Smooth muscle cell (in vitro differentiated cells): ENCODE measurements at regions not wholly inside any gene's neighbourhood (a gene's known extent, or its start where the extent isn't known, plus 50 kb on each side); places are given as distances from the start of the nearest gene placed in this dataset.

Source experiments
- DNase-seq: peaks from one replicate; lab custom pipeline; 2025; ENCODE audit not compliant: unreplicated experiment; lab: John Stamatoyannopoulos, UW
- H2AFZ ChIP-seq: fragments of 200-600 bp; sonication (generic); 2 replicates; pipeline ENCODE4 v1.6.0; 2016; ENCODE audit warnings: antibody characterized with exemption, low read depth, mild to moderate bottlenecking
- H3F3A ChIP-seq: fragments of 200-600 bp; sonication (generic); 2 replicates; pipeline ENCODE4 v1.6.0; 2017; ENCODE audit warnings: antibody characterized with exemption, low read depth
- H3K27ac ChIP-seq: fragments of 200-600 bp; sonication (generic); 2 replicates; pipeline ENCODE4 v1.5.1; 2016; ENCODE audit warnings: low read depth, mild to moderate bottlenecking
- H3K27me3 ChIP-seq: fragments of 200-600 bp; sonication (generic); 2 replicates; pipeline ENCODE4 v1.6.1; 2016; ENCODE audit warnings: low read depth, mild to moderate bottlenecking
- H3K36me3 ChIP-seq: fragments of 200-600 bp; sonication (generic); 2 replicates; pipeline ENCODE4 v1.5.1; 2016; ENCODE audit warnings: low read depth
- H3K4me1 ChIP-seq: fragments of 200-600 bp; sonication (generic); 2 replicates; pipeline ENCODE4 v1.5.1; 2016; ENCODE audit warnings: low read depth
- H3K4me2 ChIP-seq: fragments of 200-600 bp; sonication (generic); 2 replicates; pipeline ENCODE4 v1.6.0; 2016; ENCODE audit warnings: mild to moderate bottlenecking
- H3K4me3 ChIP-seq: fragments of 200-600 bp; sonication (generic); 2 replicates; pipeline ENCODE4 v1.5.1; 2016; ENCODE audit warnings: mild to moderate bottlenecking
- H3K79me2 ChIP-seq: fragments of 200-600 bp; sonication (generic); 2 replicates; pipeline ENCODE4 v1.6.0; 2016; ENCODE audit warnings: low read depth, mild to moderate bottlenecking
- H3K9ac ChIP-seq: fragments of 200-600 bp; sonication (generic); 2 replicates; pipeline ENCODE4 v1.6.0; 2016; ENCODE audit warnings: low read depth
- H3K9me3 ChIP-seq: fragments of 200-600 bp; sonication (generic); replicated peaks from 2 replicates; pipeline ENCODE4 v1.5.1; 2016; ENCODE audit warnings: low read depth
- H4K20me1 ChIP-seq: fragments of 200-600 bp; sonication (generic); 2 replicates; pipeline ENCODE4 v1.6.0; 2016; ENCODE audit warnings: low read depth
- WGBS: methylation state at CpG from one replicate; pipeline ENCODE4 v1.1.7; 2016; ENCODE audit warnings: low lambda C conversion rate; 5-methylcytosine and 5-hydroxymethylcytosine counted together
- TF ChIP-seq, protein P1 (sequence below): fragments of 200-600 bp; sonication (generic); IDR thresholded peaks from 2 replicates; pipeline ENCODE4 v1.5.1; 2017; ENCODE audit warnings: borderline replicate concordance, mild to moderate bottlenecking, antibody characterized with exemption; ENCODE audit not compliant: insufficient read depth, poor library complexity, severe bottlenecking

DNA sequence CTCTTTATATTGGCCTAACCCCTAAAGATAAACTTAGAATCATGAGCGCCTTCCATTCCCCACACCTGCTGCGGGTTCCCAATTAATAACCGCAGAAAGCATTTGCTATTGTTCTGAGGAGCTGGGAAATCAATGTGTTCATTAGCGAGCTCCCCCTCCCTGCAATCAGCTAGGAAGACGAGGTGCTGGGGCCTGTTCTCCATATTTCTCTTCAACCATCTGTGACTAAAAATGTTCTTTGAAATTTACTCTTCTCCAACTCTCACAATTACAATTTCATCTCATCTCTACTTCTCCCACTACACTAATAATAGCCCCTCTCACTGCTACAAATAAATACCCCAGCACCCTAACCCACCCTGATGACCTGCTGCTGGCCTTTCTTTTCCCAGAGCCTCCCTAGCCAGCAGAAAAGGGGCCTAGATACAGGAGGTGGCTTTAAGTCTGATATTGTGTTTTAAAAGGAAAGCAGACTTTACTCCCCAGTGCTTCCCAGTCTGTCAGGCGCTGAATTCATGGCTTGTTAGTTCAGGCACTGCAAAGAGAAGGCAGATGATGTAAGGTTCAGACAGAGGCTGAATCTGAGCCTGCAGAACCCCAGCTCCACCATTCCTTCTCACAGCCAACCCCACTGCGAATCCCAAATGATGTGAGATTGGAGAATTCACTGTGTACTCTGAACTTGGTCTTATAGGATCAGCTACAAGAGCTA, 477.5 kb upstream of the DAB1 start:
- Histone ChIP-seq H4K20me1 (no peaks in the 10 kb centered on the region), H3K4me1 (peaks cover 2% of the 10 kb centered on the region), H2AFZ (no peak overlapping the region), H3K27me3 (no peaks in the 10 kb centered on the region), H3K27ac (no peak overlapping the region), H3K4me2 (no peak overlapping the region), H3K79me2 (no peaks in the 10 kb centered on the region), H3K9ac (no peak overlapping the region), H3K9me3 (no peaks in the 10 kb centered on the region), H3F3A (no peaks in the 10 kb centered on the region), H3K36me3 (no peaks in the 10 kb centered on the region), H3K4me3 (no peak overlapping the region)
- TF ChIP-seq, protein P1, sequence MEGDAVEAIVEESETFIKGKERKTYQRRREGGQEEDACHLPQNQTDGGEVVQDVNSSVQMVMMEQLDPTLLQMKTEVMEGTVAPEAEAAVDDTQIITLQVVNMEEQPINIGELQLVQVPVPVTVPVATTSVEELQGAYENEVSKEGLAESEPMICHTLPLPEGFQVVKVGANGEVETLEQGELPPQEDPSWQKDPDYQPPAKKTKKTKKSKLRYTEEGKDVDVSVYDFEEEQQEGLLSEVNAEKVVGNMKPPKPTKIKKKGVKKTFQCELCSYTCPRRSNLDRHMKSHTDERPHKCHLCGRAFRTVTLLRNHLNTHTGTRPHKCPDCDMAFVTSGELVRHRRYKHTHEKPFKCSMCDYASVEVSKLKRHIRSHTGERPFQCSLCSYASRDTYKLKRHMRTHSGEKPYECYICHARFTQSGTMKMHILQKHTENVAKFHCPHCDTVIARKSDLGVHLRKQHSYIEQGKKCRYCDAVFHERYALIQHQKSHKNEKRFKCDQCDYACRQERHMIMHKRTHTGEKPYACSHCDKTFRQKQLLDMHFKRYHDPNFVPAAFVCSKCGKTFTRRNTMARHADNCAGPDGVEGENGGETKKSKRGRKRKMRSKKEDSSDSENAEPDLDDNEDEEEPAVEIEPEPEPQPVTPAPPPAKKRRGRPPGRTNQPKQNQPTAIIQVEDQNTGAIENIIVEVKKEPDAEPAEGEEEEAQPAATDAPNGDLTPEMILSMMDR = no peak
- DNase-seq = no peak
- WGBS = 90% methylated on average over 7 of the region's 7 CpGs

DNA sequence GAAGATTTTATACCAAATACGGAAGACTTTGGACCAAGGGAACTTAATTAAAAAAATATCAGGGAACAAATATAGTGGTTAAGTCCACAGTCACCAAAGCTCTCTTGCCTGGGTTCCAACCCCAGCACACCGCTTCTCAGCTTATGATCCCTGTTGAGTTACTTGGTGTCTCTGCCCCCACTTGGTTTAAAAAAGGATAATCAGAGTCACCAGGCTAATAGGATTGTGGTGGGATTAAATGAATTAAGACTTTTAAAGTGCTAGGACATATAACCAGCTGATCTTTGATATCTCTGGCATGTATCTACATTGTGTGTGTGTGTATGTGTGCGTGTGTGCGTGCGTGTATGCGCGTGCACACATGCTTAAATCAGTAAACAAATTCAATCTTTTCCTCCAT, 474.7 kb upstream of the DAB1 start:
- H3K27ac ChIP-seq = no peak overlapping the region
- H3F3A ChIP-seq = no peaks in the 10 kb centered on the region
- TF ChIP-seq, protein P1 = no peak
- H3K4me1 ChIP-seq = peaks cover 11% of the 10 kb centered on the region
- H2AFZ ChIP-seq = no peak overlapping the region
- DNase-seq = no peak
- H3K9ac ChIP-seq = no peak overlapping the region
- WGBS = 97% methylated on average over 7 of the region's 7 CpGs
- H3K79me2 ChIP-seq = no peaks in the 10 kb centered on the region
- H3K9me3 ChIP-seq = no peaks in the 10 kb centered on the region
- no peak overlapping the region for H3K4me3 ChIP-seq
- H3K27me3 ChIP-seq = no peaks in the 10 kb centered on the region
- no peaks in the 10 kb centered on the region for H4K20me1 ChIP-seq
- no peak overlapping the region for H3K4me2 ChIP-seq
- H3K36me3 ChIP-seq = no peaks in the 10 kb centered on the region

DNA sequence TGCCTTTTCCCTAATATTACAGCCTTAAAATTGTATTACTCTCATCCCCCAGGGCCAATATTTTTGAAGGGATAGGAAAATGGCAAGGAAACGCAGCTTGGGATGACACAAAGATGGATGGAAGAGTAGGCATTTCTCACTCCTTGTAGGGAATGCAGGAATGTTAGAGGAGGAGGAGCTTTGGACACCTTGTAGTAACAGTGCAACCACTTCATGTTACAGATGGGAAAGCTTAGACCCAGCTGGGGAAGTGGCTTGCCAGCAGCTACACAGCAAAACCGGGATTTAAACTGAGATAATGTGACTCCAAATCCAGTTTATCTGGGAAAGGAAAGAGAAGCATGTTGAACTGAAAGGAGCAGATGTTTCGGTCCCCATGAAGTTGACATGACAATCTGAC, 473.7 kb upstream of the DAB1 start:
- Histone ChIP-seq H4K20me1 (no peaks in the 10 kb centered on the region), H3K27me3 (no peaks in the 10 kb centered on the region), H3K4me3 (no peak overlapping the region), H3K4me2 (no peak overlapping the region), H3K9me3 (no peaks in the 10 kb centered on the region), H3K36me3 (no peaks in the 10 kb centered on the region), H3K27ac (no peak overlapping the region), H3K4me1 (peaks cover 11% of the 10 kb centered on the region), H3F3A (no peaks in the 10 kb centered on the region), H3K79me2 (no peaks in the 10 kb centered on the region), H3K9ac (no peak overlapping the region), H2AFZ (no peak overlapping the region)
- DNase-seq = no peak
- TF ChIP-seq, protein P1 = no peak
- 70% methylated on average over 3 of the region's 3 CpGs for WGBS

DNA sequence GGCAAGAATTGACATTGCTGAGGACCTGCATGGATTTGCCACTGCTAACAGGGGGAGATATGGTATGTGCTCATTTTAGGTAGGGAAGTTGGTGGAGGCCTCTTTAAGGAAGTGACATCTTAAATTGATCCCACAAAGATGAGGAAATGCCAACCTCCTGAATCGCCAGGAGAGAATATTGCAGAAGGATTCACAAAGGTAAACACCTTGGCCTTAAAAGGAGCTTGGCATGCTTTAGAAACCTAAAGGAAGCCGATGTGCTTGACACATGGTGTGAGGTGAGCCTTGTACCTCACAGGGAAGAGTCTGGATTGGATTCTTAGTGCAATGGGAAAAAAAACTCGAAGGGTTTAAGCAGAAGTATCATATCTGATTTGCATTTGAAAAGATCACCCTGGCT, 470.5 kb upstream of the DAB1 start:
- no peaks in the 10 kb centered on the region for H3F3A ChIP-seq
- H4K20me1 ChIP-seq = no peaks in the 10 kb centered on the region
- H3K9ac ChIP-seq = no peak overlapping the region
- no peak overlapping the region for H3K4me2 ChIP-seq
- no peak overlapping the region for H3K27ac ChIP-seq
- TF ChIP-seq, protein P1 = no peak
- DNase-seq = no peak
- H3K4me3 ChIP-seq = no peak overlapping the region
- WGBS = 53% methylated on average over 3 of the region's 3 CpGs
- H3K9me3 ChIP-seq = no peaks in the 10 kb centered on the region
- no peak overlapping the region for H2AFZ ChIP-seq
- H3K36me3 ChIP-seq = no peaks in the 10 kb centered on the region
- no peaks in the 10 kb centered on the region for H3K79me2 ChIP-seq
- peaks cover 9% of the 10 kb centered on the region for H3K4me1 ChIP-seq
- H3K27me3 ChIP-seq = no peaks in the 10 kb centered on the region
